ENCODE measurements at regions not wholly inside any gene's neighbourhood (a gene's known extent, or its start where the extent isn't known, plus 50 kb on each side); places are given as distances from the start of the nearest gene placed in this dataset.

DNA sequence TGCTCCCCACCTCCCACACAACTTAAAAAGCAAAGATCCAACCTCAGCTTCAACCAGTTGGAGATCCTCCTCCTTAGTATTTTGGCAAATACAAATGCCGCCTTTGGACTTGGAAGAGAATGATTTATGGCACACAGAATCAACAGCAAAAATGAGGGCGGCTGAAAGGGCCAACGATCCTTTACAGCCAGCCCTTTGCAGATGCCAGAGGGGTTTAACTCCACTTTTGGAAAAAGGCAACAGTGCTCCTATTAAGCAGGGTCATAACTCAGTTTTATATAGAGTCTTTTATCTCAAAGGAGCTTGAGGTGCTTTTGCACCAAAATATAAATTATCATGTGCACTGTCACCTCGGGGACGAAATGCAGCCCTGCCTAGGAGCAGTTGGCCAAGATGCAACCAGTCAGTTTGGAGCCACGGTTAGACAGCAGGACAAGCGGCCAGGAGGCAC lies 56.7 kb upstream of the JCAD start:
- no peak for DNase-seq

DNA sequence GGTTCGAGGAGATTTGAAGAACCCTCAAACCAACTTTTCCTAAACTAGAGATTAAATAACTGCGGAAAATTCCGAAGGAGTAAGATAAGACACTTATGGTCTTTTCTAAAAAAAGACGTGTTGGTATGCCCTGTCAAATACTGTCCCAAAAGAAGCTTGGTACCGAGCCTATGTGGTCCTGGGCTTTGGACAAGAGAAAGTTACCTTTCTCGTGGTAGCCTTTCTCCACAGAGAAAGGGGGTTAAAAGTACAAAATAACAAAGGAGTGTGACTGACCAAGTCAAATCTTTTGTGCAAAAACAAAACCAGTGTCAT lies 56.2 kb upstream of the JCAD start:
- no peak for DNase-seq

- no peak for DNase-seq
These were observed 55.7 kb upstream of the JCAD start for GRCh38 chr10:30114881-30115625.

- DNase-seq, result no peak
These were observed 55.0 kb upstream of the JCAD start for GRCh38 chr10:30114401-30114800.

GRCh38 chr10:30111340-30112022 lies 52.1 kb upstream of the JCAD start:
- no peak for DNase-seq
